ENCODE measurements at regions not wholly inside any gene's neighbourhood (a gene's known extent, or its start where the extent isn't known, plus 50 kb on each side); places are given as distances from the start of the nearest gene placed in this dataset.

DNA sequence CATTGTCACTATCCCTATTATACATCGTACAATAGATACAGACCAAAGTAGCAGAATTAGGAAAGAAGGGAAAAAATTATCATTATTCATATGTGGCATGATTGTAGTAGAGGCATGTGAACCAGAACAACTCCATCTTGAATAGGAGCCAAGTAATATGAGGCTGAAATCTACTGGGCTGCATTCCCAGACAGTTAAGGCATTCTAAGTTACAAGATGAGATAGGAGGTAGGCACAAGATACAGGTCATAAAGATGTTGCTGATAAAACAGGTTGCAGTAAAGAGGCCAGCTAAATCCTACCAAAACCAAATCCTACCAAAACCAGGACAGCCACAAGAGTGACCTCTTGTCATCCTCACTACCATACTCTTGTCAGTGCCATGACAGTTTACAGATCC, 1035.4 kb upstream of the SEMA6D start:
- Histone ChIP-seq H2BK15ac (ENCODE audit: low read depth, low read length) (no peak overlapping the region), H4K91ac (ENCODE audit: insufficient read length, low read depth, low read length) (no peak overlapping the region), H4K5ac (ENCODE audit: insufficient read length, low read depth, low read length) (no peak overlapping the region), H2AFZ (ENCODE audit: low read length) (no peak overlapping the region), H3K9ac (ENCODE audit: extremely low read depth, insufficient read length, low read length) (no peak overlapping the region), H3K23ac (ENCODE audit: insufficient read length, low read depth, low read length) (no peak overlapping the region), H3K4me1 (ENCODE audit: insufficient read depth, low read length) (no peaks in the 10 kb centered on the region; the same call in 1 of the 2 replicates), H2BK120ac (ENCODE audit: low read depth, low read length, poor library complexity, severe bottlenecking) (no peak overlapping the region), H3K27me3 (ENCODE audit: insufficient read depth, low read length) (no peaks in the 10 kb centered on the region), H3K4ac (ENCODE audit: low read depth, low read length) (no peak overlapping the region), H2BK5ac (ENCODE audit: insufficient read length, low read length) (no peak overlapping the region), H2BK20ac (ENCODE audit: low read depth, low read length, poor library complexity, severe bottlenecking) (no peak overlapping the region), H3K9me3 (ENCODE audit: control insufficient read depth, low read depth, low read length) (no peaks in the 10 kb centered on the region), H2BK12ac (ENCODE audit: insufficient read length, low read depth, low read length) (no peak overlapping the region), H3K4me2 (ENCODE audit: insufficient read depth, insufficient read length, low read length) (no peak overlapping the region), H3K23me2 (ENCODE audit: insufficient read length, low read depth, low read length, poor library complexity, severe bottlenecking) (no peaks in the 10 kb centered on the region), H3K79me2 (ENCODE audit: insufficient read depth, low read length) (no peaks in the 10 kb centered on the region), H3T11ph (ENCODE audit: low read length) (no peak overlapping the region), H3K56ac (ENCODE audit: insufficient read length, low read depth, low read length) (no peak overlapping the region), H3K79me1 (ENCODE audit: insufficient read depth, low read depth, low read length, poor library complexity, severe bottlenecking) (no peaks in the 10 kb centered on the region), H3K14ac (ENCODE audit: insufficient read depth, low read length) (no peak overlapping the region), H4K8ac (replicated peaks; ENCODE audit: insufficient read length, low read depth, low read length) (no peak overlapping the region), H3K27ac (ENCODE audit: insufficient read length, low read depth, low read length) (no peak overlapping the region), H3K18ac (ENCODE audit: insufficient read length, low read depth, low read length) (no peak overlapping the region), H4K20me1 (ENCODE audit: control insufficient read depth, insufficient read depth, insufficient read length) (no peaks in the 10 kb centered on the region), H2AK5ac (ENCODE audit: insufficient read length, low read length) (no peak overlapping the region)
- Mint-ChIP-seq H3K36me3 (ENCODE audit: insufficient read depth in 1 of 3, low read depth in 3 of 3) (no peaks in the 10 kb centered on the region), H3K4me1 (peaks cover 20 to 25% of the 10 kb centered on the region in 2 experiments), H3K27ac (no peak overlapping the region), H3K27me3 (ENCODE audit: low read depth) (no peaks in the 10 kb centered on the region), H3K9me3 (no peaks in the 10 kb centered on the region; a peak in 2 of 5 replicates), H3K4me3 (no peak overlapping the region)
- WGBS (ENCODE audit: extremely low coverage, insufficient read length, low lambda C conversion rate): no CpG with 5 or more reads among the region's 1 CpG
- TF ChIP-seq, protein P1, sequence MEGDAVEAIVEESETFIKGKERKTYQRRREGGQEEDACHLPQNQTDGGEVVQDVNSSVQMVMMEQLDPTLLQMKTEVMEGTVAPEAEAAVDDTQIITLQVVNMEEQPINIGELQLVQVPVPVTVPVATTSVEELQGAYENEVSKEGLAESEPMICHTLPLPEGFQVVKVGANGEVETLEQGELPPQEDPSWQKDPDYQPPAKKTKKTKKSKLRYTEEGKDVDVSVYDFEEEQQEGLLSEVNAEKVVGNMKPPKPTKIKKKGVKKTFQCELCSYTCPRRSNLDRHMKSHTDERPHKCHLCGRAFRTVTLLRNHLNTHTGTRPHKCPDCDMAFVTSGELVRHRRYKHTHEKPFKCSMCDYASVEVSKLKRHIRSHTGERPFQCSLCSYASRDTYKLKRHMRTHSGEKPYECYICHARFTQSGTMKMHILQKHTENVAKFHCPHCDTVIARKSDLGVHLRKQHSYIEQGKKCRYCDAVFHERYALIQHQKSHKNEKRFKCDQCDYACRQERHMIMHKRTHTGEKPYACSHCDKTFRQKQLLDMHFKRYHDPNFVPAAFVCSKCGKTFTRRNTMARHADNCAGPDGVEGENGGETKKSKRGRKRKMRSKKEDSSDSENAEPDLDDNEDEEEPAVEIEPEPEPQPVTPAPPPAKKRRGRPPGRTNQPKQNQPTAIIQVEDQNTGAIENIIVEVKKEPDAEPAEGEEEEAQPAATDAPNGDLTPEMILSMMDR (conservative IDR thresholded peaks at IDR 0.05): no peak
- DNase-seq: no peak

Measured in H9 (cell line).